Endothelial cell (in vitro differentiated cells): ENCODE measurements at regions not wholly inside any gene's neighbourhood (a gene's known extent, or its start where the extent isn't known, plus 50 kb on each side); places are given as distances from the start of the nearest gene placed in this dataset.
"Not testable (repeated sequence)": the region's sequence is repeated elsewhere in the genome, so short reads cannot be mapped to it uniquely, and the experiment has no call there.

ENCODE experiments used
- DNase-seq: peaks from one replicate; pipeline ENCODE4 v3.0.0; 2021; ENCODE audit warnings: low spot score
- H3K27ac Mint-ChIP-seq: one replicate; pipeline ENCODE4 v1.8.0; 2021; ENCODE audit warnings: mixed read lengths, inconsistent platforms; ENCODE audit not compliant: unreplicated experiment
- H3K27me3 Mint-ChIP-seq: one replicate; pipeline ENCODE4 v1.8.0; 2021; ENCODE audit warnings: mild to moderate bottlenecking, moderate library complexity, mixed read lengths, inconsistent platforms; ENCODE audit not compliant: unreplicated experiment
- H3K36me3 Mint-ChIP-seq: one replicate; pipeline ENCODE4 v1.8.0; 2021; ENCODE audit warnings: mild to moderate bottlenecking, low read depth, mixed read lengths, inconsistent platforms; ENCODE audit not compliant: unreplicated experiment
- H3K4me1 Mint-ChIP-seq: one replicate; pipeline ENCODE4 v1.8.0; 2021; ENCODE audit warnings: mild to moderate bottlenecking, mixed read lengths, inconsistent platforms; ENCODE audit not compliant: unreplicated experiment
- H3K4me3 Mint-ChIP-seq: one replicate; pipeline ENCODE4 v1.8.0; 2021; ENCODE audit warnings: mild to moderate bottlenecking, mixed read lengths, inconsistent platforms; ENCODE audit not compliant: unreplicated experiment
- H3K9me3 Mint-ChIP-seq: one replicate; pipeline ENCODE4 v1.8.0; 2021; ENCODE audit warnings: mixed read lengths, inconsistent platforms; ENCODE audit not compliant: unreplicated experiment
- TF ChIP-seq, protein P1 (sequence below): fragments of 200-600 bp; sonication (generic); IDR thresholded peaks from one replicate; pipeline ENCODE4 v1.5.0; 2021; ENCODE audit warnings: antibody characterized with exemption; ENCODE audit not compliant: unreplicated experiment

DNA sequence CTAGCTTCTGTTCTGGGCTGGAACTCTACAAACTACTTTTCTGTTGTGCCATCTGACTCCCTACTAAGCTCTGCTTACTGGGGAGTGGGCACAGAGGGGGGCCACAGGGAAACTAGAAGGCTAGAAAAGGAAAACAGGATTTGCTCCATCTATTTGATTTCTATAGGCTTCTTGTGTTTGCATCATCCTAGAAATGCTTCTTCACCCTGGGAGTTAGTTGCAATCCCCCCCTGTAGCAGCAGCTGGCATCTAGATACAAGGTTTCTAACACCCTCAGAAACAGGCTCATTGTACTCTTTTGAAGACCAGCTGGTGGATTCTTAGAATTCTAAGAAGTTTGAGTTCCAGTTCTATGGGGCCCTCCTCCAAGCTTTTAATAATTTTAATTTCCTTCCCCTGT, 213.4 kb downstream of the TMA16 start:
- H3K27ac Mint-ChIP-seq: no peak overlapping the region
- no peaks in the 10 kb centered on the region for H3K27me3 Mint-ChIP-seq
- no peak overlapping the region for H3K4me3 Mint-ChIP-seq
- H3K36me3 Mint-ChIP-seq: no peaks in the 10 kb centered on the region
- TF ChIP-seq, protein P1, sequence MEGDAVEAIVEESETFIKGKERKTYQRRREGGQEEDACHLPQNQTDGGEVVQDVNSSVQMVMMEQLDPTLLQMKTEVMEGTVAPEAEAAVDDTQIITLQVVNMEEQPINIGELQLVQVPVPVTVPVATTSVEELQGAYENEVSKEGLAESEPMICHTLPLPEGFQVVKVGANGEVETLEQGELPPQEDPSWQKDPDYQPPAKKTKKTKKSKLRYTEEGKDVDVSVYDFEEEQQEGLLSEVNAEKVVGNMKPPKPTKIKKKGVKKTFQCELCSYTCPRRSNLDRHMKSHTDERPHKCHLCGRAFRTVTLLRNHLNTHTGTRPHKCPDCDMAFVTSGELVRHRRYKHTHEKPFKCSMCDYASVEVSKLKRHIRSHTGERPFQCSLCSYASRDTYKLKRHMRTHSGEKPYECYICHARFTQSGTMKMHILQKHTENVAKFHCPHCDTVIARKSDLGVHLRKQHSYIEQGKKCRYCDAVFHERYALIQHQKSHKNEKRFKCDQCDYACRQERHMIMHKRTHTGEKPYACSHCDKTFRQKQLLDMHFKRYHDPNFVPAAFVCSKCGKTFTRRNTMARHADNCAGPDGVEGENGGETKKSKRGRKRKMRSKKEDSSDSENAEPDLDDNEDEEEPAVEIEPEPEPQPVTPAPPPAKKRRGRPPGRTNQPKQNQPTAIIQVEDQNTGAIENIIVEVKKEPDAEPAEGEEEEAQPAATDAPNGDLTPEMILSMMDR: no peak
- DNase-seq: no peak
- H3K4me1 Mint-ChIP-seq: no peaks in the 10 kb centered on the region
- no peaks in the 10 kb centered on the region for H3K9me3 Mint-ChIP-seq

DNA sequence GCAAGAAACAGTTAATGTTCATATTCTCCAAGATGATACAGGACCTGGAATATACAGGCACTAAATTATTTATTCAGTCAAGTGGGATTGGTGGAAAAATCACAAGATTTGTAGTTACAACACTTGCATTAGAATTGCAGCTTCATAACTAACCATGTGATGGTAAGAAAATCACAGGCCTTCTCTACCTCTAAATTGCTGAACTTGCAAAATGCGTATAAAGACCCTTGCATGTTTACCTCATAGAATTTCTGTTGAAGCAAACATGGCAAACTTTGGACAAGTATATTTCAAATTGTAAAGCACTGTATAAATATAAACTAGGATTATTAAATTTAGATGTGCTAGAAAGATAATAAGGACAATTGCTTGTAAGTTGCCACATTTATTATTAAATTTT, 215.1 kb downstream of the TMA16 start:
- Mint-ChIP-seq H3K9me3 (no peaks in the 10 kb centered on the region), H3K4me3 (no peak overlapping the region)

DNA sequence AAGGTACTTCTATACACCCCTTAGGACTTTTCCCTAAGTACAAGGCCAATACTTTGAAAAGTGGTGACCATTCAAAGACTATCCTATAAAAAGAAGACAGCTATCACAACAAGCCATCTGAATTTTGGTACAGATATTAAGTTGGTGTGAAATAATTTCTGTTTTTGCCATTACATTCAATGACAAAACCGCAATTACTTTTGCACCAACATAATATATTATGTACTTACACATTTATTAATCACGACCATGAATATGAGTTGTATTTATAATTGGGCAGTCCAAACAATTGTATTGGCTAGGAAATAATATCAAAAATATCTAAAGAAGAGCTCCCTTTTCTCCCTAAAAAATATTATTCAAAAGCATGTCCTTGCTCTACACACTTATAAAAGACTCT, 215.7 kb downstream of the TMA16 start:
- H3K27me3 Mint-ChIP-seq: no peaks in the 10 kb centered on the region
- no peak overlapping the region for H3K27ac Mint-ChIP-seq
- no peaks in the 10 kb centered on the region for H3K4me1 Mint-ChIP-seq
- H3K9me3 Mint-ChIP-seq: no peaks in the 10 kb centered on the region
- TF ChIP-seq, protein P1: no peak
- H3K4me3 Mint-ChIP-seq: no peak overlapping the region
- no peaks in the 10 kb centered on the region for H3K36me3 Mint-ChIP-seq
- DNase-seq: no peak

More for the DNA sequence above, 215.1 kb downstream of the TMA16 start:
- TF ChIP-seq, protein P1: no peak
- Mint-ChIP-seq H3K36me3 (no peaks in the 10 kb centered on the region), H3K27ac (no peak overlapping the region), H3K27me3 (no peaks in the 10 kb centered on the region), H3K4me1 (no peaks in the 10 kb centered on the region)
- no peak for DNase-seq

DNA sequence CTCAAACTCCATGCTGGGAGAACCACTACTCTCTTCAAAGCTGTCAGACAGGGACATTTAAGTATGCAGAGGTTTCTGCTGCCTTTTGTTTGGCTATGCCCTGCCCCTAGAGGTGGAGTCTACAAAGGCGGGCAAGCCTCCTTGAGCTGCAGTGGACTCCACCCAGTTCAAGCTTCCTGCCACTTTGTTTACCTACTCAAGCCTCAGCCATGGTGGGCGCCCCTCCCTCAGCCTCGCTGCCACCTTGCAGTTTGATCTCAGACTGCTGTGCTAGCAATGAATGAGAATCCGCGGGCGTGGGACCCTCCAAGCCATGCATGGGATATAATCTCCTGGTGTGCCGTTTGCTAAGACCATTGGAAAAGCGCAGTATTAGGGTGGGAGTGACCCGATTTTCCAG, 230.0 kb downstream of the TMA16 start:
- not testable (repeated sequence) for DNase-seq, H3K4me1 Mint-ChIP-seq, H3K4me3 Mint-ChIP-seq, H3K27me3 Mint-ChIP-seq, H3K9me3 Mint-ChIP-seq, H3K36me3 Mint-ChIP-seq, H3K27ac Mint-ChIP-seq

DNA sequence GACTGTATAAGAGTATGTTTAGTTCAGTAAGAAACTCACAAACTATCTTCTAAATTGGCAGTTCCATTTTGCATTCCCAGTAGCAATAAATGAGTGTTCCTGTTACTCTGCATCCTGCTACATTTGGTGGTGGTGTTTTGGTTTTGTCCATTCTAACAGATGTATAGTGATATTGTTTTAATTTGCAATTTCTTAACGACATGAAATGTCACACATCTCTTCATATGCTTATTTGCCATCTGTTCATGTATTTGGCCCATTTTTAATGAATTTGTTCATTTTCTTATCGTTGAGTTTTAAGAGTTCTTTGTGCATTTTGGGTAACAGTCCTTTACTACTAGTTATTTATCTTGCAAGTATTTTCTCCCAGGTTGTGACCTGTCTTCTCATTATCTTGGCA, 232.2 kb downstream of the TMA16 start:
- H3K9me3 Mint-ChIP-seq: no peaks in the 10 kb centered on the region
- H3K4me3 Mint-ChIP-seq: no peak overlapping the region
- H3K27me3 Mint-ChIP-seq: no peaks in the 10 kb centered on the region
- no peaks in the 10 kb centered on the region for H3K36me3 Mint-ChIP-seq
- no peak for DNase-seq
- H3K27ac Mint-ChIP-seq: no peak overlapping the region
- H3K4me1 Mint-ChIP-seq: no peaks in the 10 kb centered on the region
- TF ChIP-seq, protein P1: no peak

DNA sequence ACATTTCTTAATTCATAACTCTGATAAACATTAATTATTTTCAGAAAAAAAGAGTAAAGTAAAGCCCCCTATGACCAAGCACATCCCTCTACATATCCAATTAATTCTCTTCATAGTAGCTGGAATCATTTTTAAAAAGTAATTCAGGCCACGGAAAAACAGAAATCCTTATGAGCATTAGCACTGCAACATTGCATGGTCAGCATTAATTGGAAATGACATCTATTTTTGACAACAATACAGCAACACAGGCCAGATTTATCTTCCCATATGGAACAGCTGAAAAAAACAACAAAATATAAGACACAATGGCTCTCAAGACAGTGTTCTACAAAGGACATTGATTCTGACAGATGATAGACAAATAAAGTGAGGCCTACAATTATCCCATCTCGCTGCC, 236.6 kb downstream of the TMA16 start:
- Mint-ChIP-seq H3K4me1 (no peaks in the 10 kb centered on the region), H3K27ac (no peak overlapping the region)

More for the DNA sequence above, 236.6 kb downstream of the TMA16 start:
- TF ChIP-seq, protein P1: no peak
- Mint-ChIP-seq H3K27me3 (no peaks in the 10 kb centered on the region), H3K9me3 (no peaks in the 10 kb centered on the region), H3K36me3 (no peaks in the 10 kb centered on the region), H3K4me3 (no peak overlapping the region)
- no peak for DNase-seq
